ENCODE measurements at regions not wholly inside any gene's neighbourhood (a gene's known extent, or its start where the extent isn't known, plus 50 kb on each side); places are given as distances from the start of the nearest gene placed in this dataset.
A peak's percentile ranks its signal among the peaks of the same experiment; 100 is the strongest.

GRCh38 chr10:3995302-3996210, 210.5 kb upstream of the KLF6 start:
- no peak overlapping the region for H3K4me3 ChIP-seq (ENCODE audit: low read depth, low read length)
- peak; percentile 68 for DNase-seq (ENCODE audit: low read depth)
- no peak for TF ChIP-seq CTCF (IDR thresholded peaks at IDR 0.05; ENCODE audit: insufficient read depth, low read length)

GRCh38 chr10:3992382-3993178, 207.6 kb upstream of the KLF6 start:
- H3K4me3 ChIP-seq (ENCODE audit: low read depth, low read length): no peak overlapping the region
- no peak for TF ChIP-seq CTCF (IDR thresholded peaks at IDR 0.05; ENCODE audit: insufficient read depth, low read length)
- no peak for DNase-seq (ENCODE audit: low read depth)

GRCh38 chr10:3990307-3990706, 205.3 kb upstream of the KLF6 start:
- no peak for TF ChIP-seq CTCF (IDR thresholded peaks at IDR 0.05; ENCODE audit: insufficient read depth, low read length)
- no peak overlapping the region for H3K4me3 ChIP-seq (ENCODE audit: low read depth, low read length)
- no peak for DNase-seq (ENCODE audit: low read depth)

GRCh38 chr10:3987143-3987974, 202.3 kb upstream of the KLF6 start:
- DNase-seq (ENCODE audit: low read depth): peak; percentile 18
- no peak overlapping the region for H3K4me3 ChIP-seq (ENCODE audit: low read depth, low read length)
- no peak for TF ChIP-seq CTCF (IDR thresholded peaks at IDR 0.05; ENCODE audit: insufficient read depth, low read length)

GRCh38 chr10:3986493-3987142, 201.6 kb upstream of the KLF6 start:
- no peak for DNase-seq (ENCODE audit: low read depth)
- H3K4me3 ChIP-seq (ENCODE audit: low read depth, low read length): no peak overlapping the region

More at GRCh38 chr10:3986493-3987142, 201.6 kb upstream of the KLF6 start:
- TF ChIP-seq CTCF (IDR thresholded peaks at IDR 0.05; ENCODE audit: insufficient read depth, low read length): no peak

All from fibroblast of the aortic adventitia (primary cell).